OCI-LY7 (cell line): ENCODE measurements at regions not wholly inside any gene's neighbourhood (a gene's known extent, or its start where the extent isn't known, plus 50 kb on each side); places are given as distances from the start of the nearest gene placed in this dataset.

Source experiments
- BruUV-seq: library from RNA; stranded (reverse); fragments of 400-500 nt; replicated peaks from 2 replicates; lab custom pipeline; 2021; lab: Mats Ljungman, UMichigan
- CTCF ChIA-PET: fragments of 300-600 bp; sonication (Branson Sonifier 250); formaldehyde crosslinking; loops from one replicate; lab custom pipeline; 2022; ENCODE audit warnings: antibody characterized with exemption; ENCODE audit not compliant: unreplicated experiment; lab: Charles Lee
- POLR2A ChIA-PET: fragments of 300-600 bp; sonication (Branson Sonifier 250); formaldehyde crosslinking; loops from one replicate; lab custom pipeline; 2022; ENCODE audit warnings: antibody characterized with exemption; lab: Charles Lee
- DNase-seq: peaks from one replicate; pipeline ENCODE4 v3.0.0-alpha.2; 2015; ENCODE audit warnings: low spot score
- H2AFZ ChIP-seq: fragments of 200-600 bp; sonication (generic), shearing (Covaris generic); 2 replicates; pipeline ENCODE4 v1.6.1; 2014; ENCODE audit warnings: mild to moderate bottlenecking, antibody characterized with exemption, low read length, moderate library complexity
- H3K27ac ChIP-seq: fragments of 200-600 bp; sonication (generic); 2 replicates; pipeline ENCODE4 v1.5.1; 2014; ENCODE audit warnings: mixed run types, low read depth, mild to moderate bottlenecking, moderate library complexity, low read length, inconsistent platforms; ENCODE audit not compliant: poor library complexity, severe bottlenecking
- H3K36me3 ChIP-seq: fragments of 200-600 bp; sonication (generic); 2 replicates; pipeline ENCODE4 v1.6.1; 2014; ENCODE audit warnings: mild to moderate bottlenecking, antibody characterized with exemption, low read length, moderate library complexity, mixed read lengths; ENCODE audit not compliant: insufficient read depth
- H3K4me1 ChIP-seq: fragments of 200-600 bp; sonication (generic); 2 replicates; pipeline ENCODE4 v1.5.1; 2014; ENCODE audit warnings: mild to moderate bottlenecking, low read length; ENCODE audit not compliant: insufficient read depth, poor library complexity, severe bottlenecking
- H3K4me2 ChIP-seq: fragments of 200-600 bp; sonication (generic); 2 replicates; pipeline ENCODE4 v1.6.1; 2014; ENCODE audit warnings: mild to moderate bottlenecking, low read length
- H3K4me3 ChIP-seq: fragments of 200-600 bp; sonication (generic); 2 replicates; pipeline ENCODE4 v1.5.1; 2014; ENCODE audit warnings: mild to moderate bottlenecking, low read depth, low read length; ENCODE audit not compliant: poor library complexity, severe bottlenecking
- H3K79me2 ChIP-seq: fragments of 200-600 bp; sonication (generic); 2 replicates; pipeline ENCODE4 v1.6.1; 2016; ENCODE audit warnings: low read depth, mild to moderate bottlenecking, low read length, moderate library complexity, mixed read lengths; ENCODE audit not compliant: insufficient read depth
- H3K9me2 ChIP-seq: fragments of 200-600 bp; sonication (generic); 2 replicates; pipeline ENCODE4 v1.6.1; 2016; ENCODE audit warnings: mild to moderate bottlenecking, low read length, mixed read lengths; ENCODE audit not compliant: insufficient read depth
- H3K9me3 ChIP-seq: fragments of 200-600 bp; sonication (generic); 2 replicates; pipeline ENCODE4 v1.6.1; 2014; ENCODE audit warnings: mild to moderate bottlenecking, mixed run types, low read length, mixed read lengths
- H4K20me1 ChIP-seq: fragments of 200-600 bp; sonication (generic); 2 replicates; pipeline ENCODE4 v1.6.1; 2014; ENCODE audit warnings: mild to moderate bottlenecking, antibody characterized with exemption, low read length, moderate library complexity, mixed read lengths; ENCODE audit not compliant: insufficient read depth
- EZH2phosphoT487 ChIP-seq: fragments of 200-600 bp; sonication (generic); IDR thresholded peaks from 2 replicates; pipeline ENCODE4 v1.6.1; 2018; ENCODE audit warnings: low read depth, borderline replicate concordance, mild to moderate bottlenecking, mixed run types, antibody characterized with exemption, low read length, moderate library complexity, mixed read lengths
- intact Hi-C: fragments of 100-400 bp; cut with micrococcal nuclease; formaldehyde crosslinking; loops from one replicate; pipeline ENCODE4 v1.10.0; 2022; ENCODE audit not compliant: unreplicated experiment
- TF ChIP-seq, protein P1 (sequence below): fragments of 200-600 bp; sonication (generic); conservative IDR thresholded peaks from 2 replicates; pipeline ENCODE4 v1.5.1; 2014; ENCODE audit warnings: mild to moderate bottlenecking, antibody characterized with exemption, low read length, moderate library complexity, mixed read lengths

DNA sequence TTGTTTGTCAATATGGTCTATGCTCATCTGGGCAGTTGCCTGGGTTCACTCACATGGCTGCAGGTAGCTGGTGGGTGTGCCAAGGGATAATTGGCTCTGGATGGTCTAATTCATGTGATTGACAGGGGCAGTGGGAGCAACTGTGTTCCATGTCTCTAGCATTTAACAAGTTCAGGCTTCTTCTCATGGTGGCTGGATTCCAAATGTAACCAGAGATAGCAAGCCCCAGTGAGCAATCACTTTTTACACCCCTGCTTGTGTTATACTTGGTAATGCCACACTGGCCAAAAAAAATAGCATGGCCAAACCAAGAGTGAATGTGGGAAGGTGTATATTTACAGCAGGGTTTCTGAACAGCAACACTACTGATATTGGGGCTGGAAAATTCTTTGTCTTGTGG, 89.6 kb upstream of the TNFSF11 start:
- no peak overlapping the region for H3K4me3 ChIP-seq
- no peak overlapping the region for H3K4me2 ChIP-seq
- no peak for DNase-seq
- H3K27ac ChIP-seq = no peak overlapping the region
- intact Hi-C loops = no loop called here
- no TSS peak for BruUV-seq
- no peaks in the 10 kb centered on the region for H3K4me1 ChIP-seq
- POLR2A ChIA-PET = no interaction called here
- no peaks in the 10 kb centered on the region for H3K36me3 ChIP-seq
- no peaks in the 10 kb centered on the region for H3K79me2 ChIP-seq
- CTCF ChIA-PET = no interaction called here
- no peaks in the 10 kb centered on the region for H3K9me3 ChIP-seq
- TF ChIP-seq, protein P1, sequence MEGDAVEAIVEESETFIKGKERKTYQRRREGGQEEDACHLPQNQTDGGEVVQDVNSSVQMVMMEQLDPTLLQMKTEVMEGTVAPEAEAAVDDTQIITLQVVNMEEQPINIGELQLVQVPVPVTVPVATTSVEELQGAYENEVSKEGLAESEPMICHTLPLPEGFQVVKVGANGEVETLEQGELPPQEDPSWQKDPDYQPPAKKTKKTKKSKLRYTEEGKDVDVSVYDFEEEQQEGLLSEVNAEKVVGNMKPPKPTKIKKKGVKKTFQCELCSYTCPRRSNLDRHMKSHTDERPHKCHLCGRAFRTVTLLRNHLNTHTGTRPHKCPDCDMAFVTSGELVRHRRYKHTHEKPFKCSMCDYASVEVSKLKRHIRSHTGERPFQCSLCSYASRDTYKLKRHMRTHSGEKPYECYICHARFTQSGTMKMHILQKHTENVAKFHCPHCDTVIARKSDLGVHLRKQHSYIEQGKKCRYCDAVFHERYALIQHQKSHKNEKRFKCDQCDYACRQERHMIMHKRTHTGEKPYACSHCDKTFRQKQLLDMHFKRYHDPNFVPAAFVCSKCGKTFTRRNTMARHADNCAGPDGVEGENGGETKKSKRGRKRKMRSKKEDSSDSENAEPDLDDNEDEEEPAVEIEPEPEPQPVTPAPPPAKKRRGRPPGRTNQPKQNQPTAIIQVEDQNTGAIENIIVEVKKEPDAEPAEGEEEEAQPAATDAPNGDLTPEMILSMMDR = no peak
- no peak for TF ChIP-seq EZH2phosphoT487
- H4K20me1 ChIP-seq = no peaks in the 10 kb centered on the region
- H2AFZ ChIP-seq = no peak overlapping the region
- no peaks in the 10 kb centered on the region for H3K9me2 ChIP-seq

DNA sequence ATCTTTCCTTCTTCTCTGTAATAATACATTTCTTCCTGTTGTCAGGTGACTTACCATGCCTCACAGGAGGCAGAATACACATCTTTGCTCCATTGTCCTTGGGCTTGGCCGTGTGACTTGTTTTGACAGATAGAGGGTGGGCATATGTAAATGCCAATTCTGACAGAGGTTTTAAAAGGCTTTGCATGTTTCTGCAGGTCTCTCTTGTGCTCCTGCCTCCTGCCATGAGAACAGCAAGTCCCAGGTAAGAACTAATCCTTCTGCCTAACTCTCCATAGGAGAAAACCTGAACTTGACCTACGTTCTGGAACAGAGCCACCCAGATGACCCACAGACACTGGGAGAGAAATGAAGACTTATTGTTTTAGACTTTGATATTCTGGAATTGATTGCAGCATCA, 88.7 kb upstream of the TNFSF11 start:
- Histone ChIP-seq H3K27ac (no peak overlapping the region), H2AFZ (no peak overlapping the region), H3K9me2 (no peaks in the 10 kb centered on the region), H3K4me2 (no peak overlapping the region), H3K9me3 (no peaks in the 10 kb centered on the region), H3K79me2 (no peaks in the 10 kb centered on the region), H3K4me3 (no peak overlapping the region), H3K36me3 (no peaks in the 10 kb centered on the region), H3K4me1 (no peaks in the 10 kb centered on the region), H4K20me1 (no peaks in the 10 kb centered on the region)
- POLR2A ChIA-PET = no interaction called here
- no TSS peak for BruUV-seq
- intact Hi-C loops = no loop called here
- no peak for DNase-seq
- no peak for TF ChIP-seq EZH2phosphoT487
- TF ChIP-seq, protein P1 = no peak
- CTCF ChIA-PET = no interaction called here

DNA sequence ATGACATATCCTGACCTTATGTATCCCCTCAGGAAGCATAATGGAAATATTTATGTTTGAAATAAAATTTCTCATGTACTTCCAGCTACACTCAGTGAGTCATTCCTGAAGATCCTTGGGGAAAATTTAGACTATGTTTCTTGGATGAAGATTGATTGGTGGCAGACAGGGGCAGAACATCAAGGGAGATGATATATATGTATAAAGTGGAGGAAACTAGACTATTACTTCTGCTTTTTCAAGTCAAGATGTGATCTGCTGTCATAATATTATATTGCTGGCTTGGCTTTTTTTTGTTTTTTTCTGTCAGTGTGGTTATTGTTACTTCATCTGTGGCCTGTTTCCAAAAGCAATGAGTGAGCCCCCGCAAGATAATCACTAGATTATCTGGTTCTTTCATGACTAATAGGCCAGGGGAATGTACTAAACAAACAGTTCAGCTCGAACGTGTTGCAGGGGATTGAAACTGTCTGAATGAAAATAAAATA, 87.2 kb upstream of the TNFSF11 start:
- no peak for DNase-seq
- no peak overlapping the region for H3K4me3 ChIP-seq
- no peak overlapping the region for H3K4me2 ChIP-seq
- H2AFZ ChIP-seq = no peak overlapping the region
- no TSS peak for BruUV-seq
- no peaks in the 10 kb centered on the region for H3K9me3 ChIP-seq
- POLR2A ChIA-PET = interaction anchor here (0.7 kb wide), 1 partner anchor 109 kb away, joined by 3 read pairs; no protein-coding TSS in a partner anchor
- no peaks in the 10 kb centered on the region for H4K20me1 ChIP-seq
- H3K36me3 ChIP-seq = no peaks in the 10 kb centered on the region
- no peaks in the 10 kb centered on the region for H3K79me2 ChIP-seq
- H3K27ac ChIP-seq = no peak overlapping the region
- no peaks in the 10 kb centered on the region for H3K9me2 ChIP-seq
- no peaks in the 10 kb centered on the region for H3K4me1 ChIP-seq
- intact Hi-C loops = no loop called here
- TF ChIP-seq EZH2phosphoT487 = no peak
- TF ChIP-seq, protein P1 = no peak
- CTCF ChIA-PET = no interaction called here
